G401 (cell line): ENCODE measurements at regions not wholly inside any gene's neighbourhood (a gene's known extent, or its start where the extent isn't known, plus 50 kb on each side); places are given as distances from the start of the nearest gene placed in this dataset.
A peak's percentile ranks its signal among the peaks of the same experiment; 100 is the strongest.

ENCODE experiments used
- DNase-seq: peaks from one replicate; pipeline ENCODE4 v3.0.0-alpha.2; 2015; ENCODE audit warnings: low spot score
- in situ Hi-C: cut with HindIII; loops from 2 replicates; pipeline ENCODE4 v1.10.0; 2016; ENCODE audit warnings: low sequenced_read_pairs, mixed read lengths

DNA sequence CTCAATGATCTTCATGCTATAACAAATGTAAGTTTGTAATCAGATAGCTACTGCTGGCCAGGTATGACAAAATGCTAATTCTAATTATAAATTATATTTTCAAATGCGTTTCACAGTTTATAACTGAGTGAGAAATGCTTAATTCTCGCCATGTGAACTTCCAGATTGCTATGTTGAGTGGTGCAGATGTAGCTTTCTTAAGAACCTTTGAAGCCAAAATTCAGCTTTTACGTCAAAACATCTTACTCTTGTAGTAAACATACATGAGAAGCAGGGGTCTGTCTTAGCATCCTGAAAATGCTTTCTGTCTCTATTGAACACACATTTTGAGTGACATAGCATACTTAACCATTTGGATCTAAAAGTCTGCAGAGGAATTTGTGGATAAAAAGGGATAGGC is 176.5 kb upstream of the PRICKLE1 start:
- no peak for DNase-seq
- in situ Hi-C loops = no loop called here

DNA sequence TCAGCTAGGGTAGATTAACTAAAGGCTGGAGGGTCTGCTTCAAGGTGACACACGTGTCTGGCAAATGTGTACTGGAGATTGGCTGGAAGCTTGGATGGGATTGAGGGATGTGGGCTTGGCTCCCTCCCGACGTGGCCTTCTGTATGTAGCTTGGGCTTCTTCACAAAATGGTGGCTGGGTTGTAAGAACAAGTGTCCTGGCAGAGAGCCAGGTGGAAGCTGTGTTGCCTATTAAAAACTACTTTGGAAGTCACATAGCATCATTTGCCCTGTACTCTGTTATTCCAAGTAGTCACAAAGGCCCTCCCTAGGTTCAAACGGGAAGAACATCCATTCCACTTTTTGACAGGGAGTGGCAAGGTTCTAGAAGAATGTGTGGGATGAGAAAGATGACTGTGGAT is 174.1 kb upstream of the PRICKLE1 start:
- in situ Hi-C loops = no loop called here
- no peak for DNase-seq

DNA sequence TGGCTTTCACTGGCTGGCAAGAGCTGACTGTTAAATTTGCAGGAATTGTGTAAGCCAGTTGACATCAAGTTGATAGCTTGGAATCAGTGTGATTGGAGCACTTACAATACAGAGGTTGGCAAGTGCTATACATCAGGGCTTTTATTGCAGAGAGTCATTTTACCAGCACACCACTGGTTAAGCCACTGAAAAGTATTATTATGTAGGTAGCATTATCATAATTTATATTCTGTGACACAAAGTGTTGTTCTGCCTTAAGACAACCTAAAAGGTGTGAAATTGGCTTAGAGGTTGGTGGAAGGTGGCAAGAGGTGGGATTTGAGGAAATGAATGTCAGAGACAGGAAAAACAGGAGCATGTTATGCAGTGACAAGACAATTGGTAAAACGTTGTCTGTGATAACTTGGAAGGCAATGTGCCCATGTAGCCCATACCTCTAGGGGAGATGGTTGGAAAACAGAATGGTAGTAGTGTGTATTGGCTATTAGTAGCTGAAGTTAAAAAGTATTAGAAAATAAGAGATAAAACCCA is 172.9 kb upstream of the PRICKLE1 start:
- no peak for DNase-seq
- in situ Hi-C loops = no loop called here

DNA sequence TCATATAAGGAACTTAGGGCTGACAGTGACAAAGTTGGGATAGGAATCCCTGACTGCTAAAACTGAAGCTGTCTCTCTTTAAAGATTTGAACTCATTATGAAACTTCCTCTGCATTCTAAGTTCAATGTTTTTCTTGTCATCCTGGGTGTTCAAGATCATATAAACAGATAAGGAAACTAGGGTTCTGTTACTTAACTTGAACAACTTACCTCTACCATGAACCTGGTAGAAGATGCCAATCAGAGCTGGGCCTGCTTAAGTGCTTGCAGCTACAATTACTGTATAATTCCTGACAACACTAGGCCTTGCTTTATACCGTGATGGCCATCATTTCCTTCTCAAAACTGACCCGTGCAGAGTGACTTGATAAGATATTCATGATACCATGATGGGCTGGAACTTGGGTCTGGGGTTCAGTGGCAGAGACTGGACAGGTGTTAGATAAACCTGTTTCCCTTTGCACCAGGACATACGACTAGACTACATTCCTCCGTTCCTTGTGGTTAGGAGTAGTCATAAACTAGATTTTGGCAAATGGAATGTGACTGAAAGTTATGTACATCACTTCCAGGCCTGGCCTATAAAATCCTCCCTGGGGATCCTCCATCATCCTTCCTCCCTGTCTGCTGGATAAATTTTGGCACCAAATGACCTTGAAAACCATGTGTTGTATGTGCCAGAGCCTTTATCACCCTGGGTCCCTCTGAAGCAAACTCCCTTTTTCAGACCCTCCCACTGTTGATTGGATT is 172.2 kb upstream of the PRICKLE1 start:
- no peak for DNase-seq
- in situ Hi-C loops = no loop called here

DNA sequence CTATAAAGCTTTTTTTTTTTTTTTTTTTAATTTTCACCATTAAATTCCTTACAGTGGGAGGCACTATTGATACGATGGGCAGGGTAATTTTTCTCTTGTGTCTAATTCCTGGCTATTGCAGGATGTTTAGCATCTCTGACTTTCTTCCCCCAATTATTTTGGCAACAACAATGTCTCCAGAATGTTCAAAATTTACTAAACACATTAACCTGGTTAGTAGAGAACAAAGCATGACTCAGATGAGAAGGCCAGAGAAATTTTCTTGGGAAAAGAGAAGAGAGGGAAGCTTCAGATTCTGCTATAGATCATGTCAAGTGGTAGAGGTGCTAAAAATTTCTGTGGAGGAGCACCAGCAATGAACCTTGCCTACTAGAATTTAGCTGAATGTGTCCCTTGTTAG is 171.5 kb upstream of the PRICKLE1 start:
- in situ Hi-C loops = no loop called here
- DNase-seq = no peak

DNA sequence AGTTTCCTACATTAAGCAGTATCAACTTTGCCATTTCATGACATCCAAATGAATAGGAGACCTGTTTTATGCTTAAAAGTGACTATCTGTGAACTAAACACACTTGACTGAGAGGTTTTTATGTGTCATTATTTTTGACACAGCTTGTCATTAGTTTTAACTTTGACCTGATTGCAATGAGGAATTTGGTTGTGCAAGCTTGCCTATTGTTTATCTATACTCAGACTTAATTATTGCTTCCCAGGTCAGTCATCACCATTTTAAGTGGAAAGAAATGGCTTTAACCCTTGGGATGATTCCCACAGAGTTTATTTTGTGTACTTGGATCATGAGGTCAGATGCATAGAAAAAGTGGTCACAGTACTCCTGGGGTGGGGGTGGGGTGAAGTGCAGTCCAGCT is 171.0 kb upstream of the PRICKLE1 start:
- no peak for DNase-seq
- in situ Hi-C loops = no loop called here

DNA sequence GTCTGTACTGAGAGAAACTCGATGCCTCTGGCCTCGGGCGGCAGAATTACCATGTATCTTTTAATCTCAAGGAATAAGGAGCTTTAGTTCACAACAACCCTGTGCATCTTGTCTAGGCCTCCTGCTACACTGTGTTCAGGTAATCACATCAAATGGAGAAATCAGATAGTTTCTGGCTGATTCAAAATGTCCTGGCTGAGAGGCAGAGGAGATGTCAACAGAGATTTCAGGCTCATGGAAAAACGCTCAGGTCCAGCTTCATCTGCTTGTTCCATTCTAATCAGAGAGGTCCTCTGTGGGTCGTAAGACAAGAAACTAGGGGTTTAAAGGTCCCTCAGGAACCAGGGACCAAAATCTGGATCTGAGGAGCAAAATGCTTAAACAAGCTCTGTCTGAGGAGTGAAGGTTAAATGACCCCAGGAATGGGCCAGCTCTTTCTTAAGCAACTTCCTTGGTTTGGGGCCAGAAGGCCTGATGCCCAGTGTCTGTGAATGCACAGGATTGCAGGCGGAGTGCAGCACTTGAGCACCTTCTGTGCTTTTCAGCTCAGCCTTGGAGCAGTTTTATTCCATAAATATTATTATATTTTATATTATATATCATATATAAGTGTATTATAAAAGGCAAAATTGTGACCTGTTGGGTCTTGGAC is 170.2 kb upstream of the PRICKLE1 start:
- peak; percentile 9 for DNase-seq
- in situ Hi-C loops = no loop called here

DNA sequence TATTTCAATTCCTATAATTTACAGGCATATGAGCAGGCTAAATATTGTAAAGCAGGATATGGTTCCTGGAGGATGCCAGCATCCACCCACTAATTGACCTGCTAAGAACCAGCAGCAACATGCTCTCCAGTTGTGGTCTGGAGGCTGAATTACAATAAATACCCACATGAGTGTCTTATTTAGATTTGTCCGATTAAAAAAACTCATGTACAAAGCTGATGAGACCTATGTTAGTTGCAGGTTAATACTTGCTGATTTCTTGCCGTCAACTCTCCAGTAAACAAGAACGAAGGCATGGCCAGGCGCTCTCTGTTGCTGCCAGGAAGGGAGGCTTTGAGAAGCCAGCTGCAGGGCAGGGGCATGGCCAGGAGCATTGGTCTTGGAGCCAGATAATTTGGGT is 169.3 kb upstream of the PRICKLE1 start:
- in situ Hi-C loops = no loop called here
- DNase-seq = no peak

DNA sequence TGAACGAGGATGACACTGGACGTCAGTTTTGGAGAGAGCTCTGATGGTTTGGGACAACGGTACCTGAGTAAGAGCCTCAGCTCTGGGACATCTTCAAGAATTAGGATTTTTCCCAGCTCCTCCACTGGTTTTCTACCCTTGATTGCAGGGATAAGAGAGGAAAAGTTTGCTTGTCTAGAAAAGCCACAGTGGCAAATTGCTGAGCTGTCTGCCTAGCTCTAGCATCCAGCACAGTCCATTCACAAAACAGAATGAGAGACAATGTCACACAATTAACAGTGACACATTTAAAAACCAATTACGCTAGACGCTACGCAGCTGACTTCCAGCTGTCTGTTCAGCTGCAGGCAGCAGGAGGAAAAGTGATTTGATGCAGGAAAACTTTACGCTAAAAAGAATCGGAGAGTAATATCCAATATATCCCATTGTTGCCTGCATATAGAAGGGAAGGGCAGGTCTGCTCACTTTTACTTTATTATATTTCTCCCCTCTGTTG is 168.1 kb upstream of the PRICKLE1 start:
- in situ Hi-C loops = no loop called here
- DNase-seq = no peak

DNA sequence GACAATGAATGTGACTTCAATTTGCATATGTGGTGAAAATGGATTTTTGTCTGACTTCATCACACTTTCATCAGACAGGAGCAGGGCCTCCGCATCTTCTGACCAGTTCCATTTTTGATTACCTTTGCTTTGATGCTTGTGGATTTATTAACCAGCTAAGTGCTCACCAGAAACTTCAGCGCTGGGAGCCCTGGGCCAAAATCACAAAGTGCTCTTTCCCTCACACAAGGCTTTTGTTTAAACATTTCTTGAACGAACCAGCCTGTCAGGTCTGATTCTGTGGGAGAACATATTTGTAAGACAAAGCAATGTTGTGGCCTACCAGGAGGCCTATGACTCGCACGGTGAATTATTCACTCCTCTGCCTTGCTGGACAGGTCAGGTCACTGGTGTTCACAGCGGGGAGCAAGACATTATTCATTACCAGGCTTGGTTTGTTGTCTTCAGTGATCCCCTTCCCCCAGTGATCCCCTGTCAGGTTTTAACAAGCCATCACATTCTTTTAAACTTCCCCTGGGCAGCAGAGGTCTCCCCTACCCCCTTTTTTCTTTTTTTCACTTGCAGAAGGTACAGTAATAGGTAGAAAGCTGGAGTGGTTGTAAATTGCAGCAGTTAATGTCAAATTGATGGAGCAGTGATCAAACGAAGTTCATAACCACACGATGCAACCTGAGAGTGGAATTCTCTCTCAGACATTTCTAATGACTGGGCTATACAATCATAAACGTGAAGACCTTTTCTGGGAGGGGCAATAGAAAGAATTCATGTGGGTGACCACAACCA is 167.5 kb upstream of the PRICKLE1 start:
- peak; percentile 13 for DNase-seq
- in situ Hi-C loops = no loop called here

DNA sequence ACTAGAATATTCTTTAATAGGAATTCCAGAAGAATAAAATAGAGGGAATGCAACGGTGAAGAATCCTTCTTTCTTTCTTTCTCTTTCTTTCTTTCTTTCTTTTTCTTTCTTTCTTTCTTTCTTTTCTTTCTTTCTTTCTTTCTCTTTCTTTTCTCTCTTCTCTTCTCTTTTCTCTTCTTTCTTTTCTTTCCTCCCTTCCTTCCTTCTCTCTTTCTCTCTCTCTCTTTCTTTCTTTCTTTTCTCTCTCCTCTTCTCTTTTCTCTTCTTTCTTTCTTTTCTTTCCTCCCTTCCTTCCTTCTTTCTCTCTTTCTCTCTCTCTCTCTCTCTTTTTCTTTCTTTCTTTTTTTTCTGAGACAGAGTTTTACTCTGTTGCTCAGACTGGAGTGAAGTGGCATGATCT is 160.8 kb upstream of the PRICKLE1 start:
- in situ Hi-C loops = no loop called here
- no peak for DNase-seq

DNA sequence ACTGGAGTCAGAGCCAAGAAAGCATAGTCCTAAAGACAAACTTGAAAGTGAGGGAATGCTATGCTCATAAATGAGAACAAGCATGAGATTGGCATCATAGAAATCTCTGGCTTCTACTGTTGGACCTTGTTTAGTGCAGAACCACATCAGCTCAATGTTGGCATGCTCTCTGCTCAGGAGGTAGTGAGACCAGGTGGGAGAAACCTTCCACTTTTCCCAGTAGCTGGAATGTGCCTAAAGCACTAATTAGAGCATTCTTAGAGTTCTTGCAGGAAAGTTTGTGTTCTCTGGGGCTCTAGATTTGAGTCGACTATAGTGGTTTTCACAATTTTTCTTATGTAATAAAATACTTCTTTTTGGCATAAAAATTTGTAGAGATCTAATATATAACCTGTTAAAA is 159.7 kb upstream of the PRICKLE1 start:
- in situ Hi-C loops = no loop called here
- no peak for DNase-seq

DNA sequence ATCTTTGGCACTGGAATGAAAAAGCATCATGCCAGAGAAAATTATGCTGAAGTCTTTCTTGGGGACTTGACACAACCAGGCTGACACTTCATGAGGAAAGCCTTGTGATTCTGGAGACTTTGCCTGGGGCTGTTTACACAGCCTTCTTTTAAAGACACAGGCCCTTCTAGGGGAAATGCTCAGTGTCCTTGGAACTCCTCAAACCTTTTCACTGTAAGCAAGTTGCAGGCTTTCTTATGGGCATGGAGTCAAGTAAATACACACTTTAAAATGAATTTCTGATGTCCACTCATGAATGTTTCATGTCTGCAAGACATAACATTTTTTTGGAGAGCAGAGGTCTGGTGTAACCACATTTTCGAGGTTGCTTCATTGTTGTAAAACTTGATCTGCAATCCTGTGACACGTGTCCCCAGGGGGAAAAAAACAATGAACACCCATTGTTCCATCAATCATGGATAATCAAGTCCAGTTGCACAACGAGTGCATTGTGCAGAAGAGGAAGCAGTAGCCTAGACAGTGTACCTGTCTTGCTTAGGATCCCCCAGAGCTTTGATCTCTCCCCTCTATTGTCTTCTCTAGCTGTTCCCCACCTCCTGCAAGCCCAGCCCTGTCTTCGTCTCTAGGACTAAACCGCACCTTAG is 155.1 kb upstream of the PRICKLE1 start:
- DNase-seq = no peak
- in situ Hi-C loops = no loop called here

DNA sequence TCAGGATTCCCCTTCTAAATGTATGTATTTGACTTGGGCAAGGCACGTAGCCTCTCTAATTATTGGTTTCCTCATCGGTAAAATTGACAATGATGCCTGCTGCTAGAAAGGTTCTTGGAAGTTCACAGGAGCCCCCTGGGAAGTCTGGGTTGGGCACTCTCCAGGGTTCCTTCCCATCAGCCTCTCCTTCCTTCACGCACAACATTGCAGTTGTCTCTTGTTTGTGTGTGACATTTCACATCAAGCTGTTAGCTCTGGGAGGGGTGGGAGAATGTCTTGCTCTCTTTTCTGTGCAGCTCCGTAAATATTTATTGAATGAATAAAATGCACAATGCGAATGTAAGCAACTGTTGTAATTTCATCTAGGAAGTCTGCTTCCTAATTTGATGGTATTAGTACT is 153.2 kb upstream of the PRICKLE1 start:
- in situ Hi-C loops = no loop called here
- DNase-seq = no peak

DNA sequence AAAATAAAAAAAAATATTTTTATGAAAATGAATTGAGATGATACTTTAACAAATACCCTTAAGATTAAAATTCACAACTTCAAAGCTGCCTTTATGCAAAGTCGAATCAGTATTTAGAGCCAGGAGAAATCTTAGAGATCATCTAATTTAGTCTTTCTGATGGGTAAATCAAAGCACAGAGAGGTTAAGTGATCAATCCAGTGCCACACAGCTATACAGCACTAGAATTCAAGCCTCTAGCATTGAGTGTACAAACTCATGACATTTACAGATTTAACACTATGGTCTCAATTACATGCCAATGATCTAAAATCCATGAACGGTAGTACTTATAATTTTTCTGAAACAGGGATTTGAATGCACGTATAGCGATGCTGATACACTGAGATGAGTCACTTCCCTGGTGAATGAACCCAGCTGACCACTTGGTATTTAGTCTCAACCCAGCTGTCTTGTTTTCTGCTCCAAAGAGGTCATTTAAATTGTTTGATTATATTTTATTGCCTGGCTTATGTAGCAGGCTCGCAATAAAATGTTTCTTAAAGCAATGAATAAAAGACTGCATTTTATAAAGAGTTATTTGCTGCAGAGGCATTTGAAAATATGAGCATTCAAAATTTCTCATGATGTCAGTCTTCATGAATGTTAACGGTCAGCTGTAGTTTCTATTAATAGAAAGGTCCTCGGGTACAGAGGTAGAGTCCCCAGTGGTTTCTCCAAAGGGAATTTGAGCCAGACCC is 152.4 kb upstream of the PRICKLE1 start:
- no peak for DNase-seq
- in situ Hi-C loops = no loop called here

DNA sequence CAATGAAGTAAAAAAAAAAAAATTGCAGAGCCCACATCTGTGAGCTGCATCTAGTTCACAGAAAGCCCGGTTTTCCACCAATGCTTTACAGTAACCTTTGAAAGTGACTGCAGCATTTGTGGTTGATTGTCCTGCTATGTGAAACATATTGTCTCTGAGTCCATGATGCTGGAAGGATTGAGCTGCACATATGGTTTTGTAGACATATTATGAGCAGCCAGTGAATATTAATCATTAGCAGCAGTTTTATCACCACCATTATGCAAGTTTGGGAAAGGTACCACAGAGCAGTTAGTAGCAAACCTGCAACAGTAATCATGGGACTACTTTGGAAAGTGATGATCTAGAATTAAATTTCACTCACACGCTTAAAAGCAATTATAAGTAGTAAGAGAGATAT is 151.5 kb upstream of the PRICKLE1 start:
- DNase-seq = no peak
- in situ Hi-C loops = no loop called here

DNA sequence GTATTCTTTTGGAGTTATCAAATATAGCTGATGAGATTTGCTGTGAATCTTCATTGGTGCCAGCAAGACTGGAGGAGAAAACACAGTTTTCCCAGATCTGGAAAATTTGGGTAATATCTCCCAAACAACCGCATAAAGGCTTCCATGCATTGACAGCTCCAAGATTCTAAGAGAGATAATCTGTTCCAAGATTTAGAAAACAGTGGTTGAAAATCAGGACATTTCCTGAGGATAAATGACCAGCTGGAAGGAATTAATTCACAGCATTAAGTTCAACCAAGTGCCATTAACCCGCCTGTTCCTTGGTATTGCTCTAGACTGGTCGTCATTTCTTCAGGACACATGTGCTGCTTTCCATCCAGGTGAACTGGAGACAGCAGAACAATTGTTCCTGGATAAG is 147.9 kb upstream of the PRICKLE1 start:
- in situ Hi-C loops = no loop called here
- DNase-seq = no peak

DNA sequence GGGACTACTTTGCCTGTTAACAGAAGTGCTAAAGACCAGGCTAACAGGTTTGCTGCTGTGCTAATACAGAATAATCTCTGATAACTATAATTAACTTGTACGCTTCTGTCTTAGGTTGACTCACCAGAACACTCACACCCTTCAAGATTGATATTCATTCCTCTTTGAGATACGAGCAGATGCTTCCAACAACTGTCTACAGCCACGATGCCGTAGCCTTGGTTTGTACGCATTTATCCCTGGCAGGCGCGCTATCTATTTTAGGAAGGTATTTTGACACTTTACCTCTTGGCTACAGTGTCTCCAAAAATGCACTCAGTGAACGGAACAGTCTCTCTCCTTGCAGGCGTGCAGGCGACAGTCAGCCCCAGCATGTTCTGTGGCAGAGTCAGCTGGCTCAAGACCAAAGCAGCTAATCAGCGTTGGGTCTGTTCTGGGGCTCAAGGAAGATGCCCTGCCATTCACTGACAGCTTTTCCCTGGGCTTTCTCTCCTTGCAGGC is 146.4 kb upstream of the PRICKLE1 start:
- in situ Hi-C loops = no loop called here
- peak; percentile 30 for DNase-seq

DNA sequence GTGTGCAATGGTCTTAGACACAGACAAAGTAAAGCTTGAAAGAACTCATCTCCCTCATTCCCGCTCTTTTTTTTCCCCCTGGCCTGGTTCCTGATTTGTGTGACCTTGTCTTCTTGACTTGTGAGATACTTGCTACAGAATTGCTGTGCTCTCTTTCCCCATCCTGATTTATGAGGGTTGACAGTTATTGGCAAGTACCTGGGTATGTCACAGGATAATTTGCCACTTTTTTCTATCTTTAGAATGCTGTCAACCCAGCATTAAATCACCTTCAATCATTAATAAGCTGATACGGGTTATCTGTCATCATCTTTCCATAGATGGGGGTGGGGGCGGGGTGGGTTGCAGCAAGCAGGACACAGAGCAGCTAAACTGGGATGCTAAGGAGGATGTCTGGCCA is 144.4 kb upstream of the PRICKLE1 start:
- in situ Hi-C loops = loop anchor here (5.0 kb wide), 1 partner anchor 73 kb away; no protein-coding TSS in a partner anchor
- no peak for DNase-seq
